K562 (cell line): ENCODE measurements at regions not wholly inside any gene's neighbourhood (a gene's known extent, or its start where the extent isn't known, plus 50 kb on each side); places are given as distances from the start of the nearest gene placed in this dataset.

Experiments used
- ATAC-seq: fragments of 200-7000 bp; cut with Tn5 transposase; 3 replicates; pipeline ENCODE4 v1.9.1; 2020; ENCODE audit warnings: moderate library complexity
- BruUV-seq: library from RNA; stranded (reverse); fragments of 400-500 nt; replicated peaks from 2 replicates; lab custom pipeline; 2021; lab: Mats Ljungman, UMichigan
- CTCF ChIA-PET: fragments of 300-600 bp; formaldehyde crosslinking; extraction: SDS; loops from one replicate; lab custom pipeline; 2021; ENCODE audit warnings: low intra/inter-chr PET ratio; lab: Yijun Ruan, JAX
- POLR2A ChIA-PET: fragments of 300-600, 350-650 bp; sonication (Branson Sonifier 250); formaldehyde crosslinking; extraction: SDS; loops from one replicate; lab custom pipeline; 2021; ENCODE audit warnings: antibody characterized with exemption, inconsistent platforms; lab: Yijun Ruan, JAX
- DNase-seq, 4 experiments: peaks; one replicate each; pipeline versions ENCODE4 v3.0.0 to v3.0.0-alpha.2; 2011 to 2018; ENCODE audit warnings: low spot score in 3 of 4, mixed read lengths in 3 of 4; ENCODE audit errors: extremely low read depth in 1 of 4
- FAIRE-seq: peaks from 2 replicates; lab custom pipeline; 2011; peaks lifted over from hg19 to GRCh38; lab: Jason Lieb, UNC
- H2AFZ ChIP-seq: 2 replicates; pipeline ENCODE4 v1.6.0; 2011; ENCODE audit warnings: low read depth, low read length, control low read depth, inconsistent platforms
- H3K27ac ChIP-seq: fragments of 200-600 bp; 3 replicates; pipeline ENCODE4 v1.8.0; 2011; ENCODE audit warnings: low read depth, mild to moderate bottlenecking, control low read depth, inconsistent platforms, low read length, moderate library complexity, mixed read lengths; ENCODE audit errors: extremely low read depth
- H3K27me3 ChIP-seq, 2 experiments: fragments of 300-600 bp in 1 of 2; 2 replicates in 1 of 2; 3 replicates in 1 of 2; pipeline versions ENCODE4 v1.6.0 to v1.8.0; 2011; ENCODE audit warnings: inconsistent platforms in 2 of 2, low read length in 2 of 2, mild to moderate bottlenecking in 1 of 2, mixed read lengths in 1 of 2, moderate library complexity in 1 of 2; ENCODE audit not compliant: control insufficient read depth in 2 of 2, insufficient read depth in 2 of 2
- H3K36me3 ChIP-seq: fragments of 300-600 bp; 3 replicates; pipeline ENCODE4 v1.8.0; 2011; ENCODE audit warnings: mild to moderate bottlenecking, low read length, inconsistent platforms; ENCODE audit not compliant: control insufficient read depth, insufficient read depth
- H3K4me1 ChIP-seq, 2 experiments: fragments of 200-600 bp in 1 of 2; replicated peaks in 1 of 2; 2 replicates in 1 of 2; 3 replicates in 1 of 2; pipeline versions ENCODE4 v1.5.1 to v1.8.0; 2011; ENCODE audit warnings: inconsistent platforms in 2 of 2, low read length in 2 of 2, mild to moderate bottlenecking in 1 of 2, mixed read lengths in 1 of 2, moderate library complexity in 1 of 2; ENCODE audit not compliant: control insufficient read depth in 2 of 2, insufficient read depth in 2 of 2
- H3K4me2 ChIP-seq: 2 replicates; pipeline ENCODE4 v1.6.1; 2011; ENCODE audit warnings: low read length, control low read depth, inconsistent platforms, mixed read lengths; ENCODE audit not compliant: insufficient read depth
- H3K4me3 ChIP-seq: fragments of 200-600 bp; sonication (generic), shearing (Covaris generic); 2 replicates; pipeline ENCODE4 v1.5.1; 2016; ENCODE audit warnings: control low read depth, inconsistent platforms
- H3K79me2 ChIP-seq: fragments of 200-600 bp; 3 replicates; pipeline ENCODE4 v1.8.0; 2011; ENCODE audit warnings: low read length, inconsistent platforms; ENCODE audit not compliant: control insufficient read depth, insufficient read depth
- H3K9ac ChIP-seq, 2 experiments: 2 replicates each; pipeline versions ENCODE4 v1.6.0 to v1.6.1; 2011; ENCODE audit warnings: low read depth in 2 of 2, low read length in 2 of 2, control low read depth in 1 of 2, inconsistent platforms in 1 of 2, mild to moderate bottlenecking in 1 of 2, mixed read lengths in 1 of 2; ENCODE audit not compliant: insufficient read depth in 1 of 2
- H3K9me1 ChIP-seq: one replicate; pipeline ENCODE4 v1.6.0; 2011; ENCODE audit warnings: inconsistent platforms, mild to moderate bottlenecking, low read length, moderate library complexity; ENCODE audit not compliant: control insufficient read depth, insufficient read depth
- H3K9me3 ChIP-seq: replicated peaks from 2 replicates; pipeline ENCODE4 v1.5.1; 2011; ENCODE audit warnings: low read depth, low read length, inconsistent platforms; ENCODE audit not compliant: control insufficient read depth, insufficient read depth
- H4K20me1 ChIP-seq: replicated peaks from 2 replicates; pipeline ENCODE4 v1.6.1; 2011; ENCODE audit warnings: low read length, inconsistent platforms, mixed read lengths; ENCODE audit not compliant: control insufficient read depth, insufficient read depth
- ARNT ChIP-seq, 2 experiments: fragments of 450-650 bp; IDR thresholded peaks; 2 replicates each; pipeline ENCODE4 v1.6.1; 2016; ENCODE audit warnings: mild to moderate bottlenecking in 1 of 2
- EP400 ChIP-seq: fragments of 450-650 bp; IDR thresholded peaks from 2 replicates; pipeline ENCODE4 v1.6.1; 2017; ENCODE audit warnings: antibody characterized with exemption, mild to moderate bottlenecking, moderate library complexity
- HDAC3 ChIP-seq: fragments of 450-650 bp; IDR thresholded peaks from 2 replicates; pipeline ENCODE4 v1.6.1; 2018; ENCODE audit warnings: borderline replicate concordance, mild to moderate bottlenecking, moderate library complexity; ENCODE audit not compliant: partially characterized antibody
- MYC ChIP-seq, 2 experiments: fragments of 250-450 bp in 1 of 2; sonication (Bioruptor Pico) in 1 of 2; IDR thresholded peaks; 2 replicates each; pipeline versions ENCODE4 v1.5.1 to v1.6.1; 2012 to 2021; ENCODE audit warnings: low read depth in 2 of 2, borderline replicate concordance in 1 of 2, improper control_type of control experiment in 1 of 2, low read length in 1 of 2, mild to moderate bottlenecking in 1 of 2, moderate library complexity in 1 of 2
- NFYB ChIP-seq: IDR thresholded peaks from 2 replicates; pipeline ENCODE4 v1.6.1; 2011; ENCODE audit warnings: mild to moderate bottlenecking, moderate library complexity; ENCODE audit not compliant: insufficient read length; ENCODE audit errors: extremely low read depth
- SOX6 ChIP-seq: fragments of 450-650 bp; IDR thresholded peaks from 2 replicates; pipeline ENCODE4 v1.6.1; 2014; ENCODE audit warnings: mild to moderate bottlenecking
- ZNF507 ChIP-seq: conservative IDR thresholded peaks from 2 replicates; pipeline ENCODE4 v1.6.1; 2017; ENCODE audit warnings: missing genetic modification characterization, missing compliant biosample characterization
- WGBS: fragments of 100-300 bp; shearing (Covaris generic); methylation state at CpG from one replicate; pipeline ENCODE4 v1.1.6; 2016; ENCODE audit warnings: low coverage, mixed read lengths; ENCODE audit not compliant: insufficient coverage; ENCODE audit errors: missing lambda C conversion rate; 5-methylcytosine and 5-hydroxymethylcytosine counted together
- in situ Hi-C: fragments of 300-500 bp; cut with MboI; formaldehyde crosslinking; loops from 4 replicates; pipeline ENCODE4 v1.15.0; 2018; ENCODE audit warnings: inconsistent platforms, mixed read lengths
- intact Hi-C: fragments of 100-400 bp; cut with micrococcal nuclease; formaldehyde crosslinking; loops from 2 replicates; pipeline ENCODE4 v1.14.2; 2022
- TF ChIP-seq, protein P1 (sequence below), 2 experiments: fragments of 450-650 bp in 1 of 2; sonication (generic) in 1 of 2; formaldehyde crosslinking in 1 of 2; IDR thresholded peaks in 1 of 2; conservative IDR thresholded peaks in 1 of 2; 2 replicates each; pipeline versions ENCODE4 v1.6.1 to v1.8.1; 2016 to 2023; ENCODE audit warnings: mild to moderate bottlenecking in 2 of 2, moderate library complexity in 2 of 2, inconsistent platforms in 1 of 2, missing genetic modification reagents in 1 of 2
- TF ChIP-seq, protein P2 (sequence below): fragments of 450-650 bp; formaldehyde crosslinking; IDR thresholded peaks from 2 replicates; pipeline ENCODE4 v1.4.0; 2022; ENCODE audit warnings: mild to moderate bottlenecking, moderate library complexity
- TF ChIP-seq, protein P3 (sequence below), 3 experiments: fragments of 200-800 bp in 1 of 3; sonication (Bioruptor generic) in 1 of 3; sonication (generic) in 1 of 3; formaldehyde crosslinking in 1 of 3; IDR thresholded peaks; 2 replicates each; pipeline versions ENCODE4 v1.6.1 to v1.8.0; 2016 to 2022; ENCODE audit warnings: mild to moderate bottlenecking in 2 of 3, missing compliant biosample characterization in 2 of 3, missing genetic modification characterization in 2 of 3, missing genetic modification reagents in 1 of 3

DNA sequence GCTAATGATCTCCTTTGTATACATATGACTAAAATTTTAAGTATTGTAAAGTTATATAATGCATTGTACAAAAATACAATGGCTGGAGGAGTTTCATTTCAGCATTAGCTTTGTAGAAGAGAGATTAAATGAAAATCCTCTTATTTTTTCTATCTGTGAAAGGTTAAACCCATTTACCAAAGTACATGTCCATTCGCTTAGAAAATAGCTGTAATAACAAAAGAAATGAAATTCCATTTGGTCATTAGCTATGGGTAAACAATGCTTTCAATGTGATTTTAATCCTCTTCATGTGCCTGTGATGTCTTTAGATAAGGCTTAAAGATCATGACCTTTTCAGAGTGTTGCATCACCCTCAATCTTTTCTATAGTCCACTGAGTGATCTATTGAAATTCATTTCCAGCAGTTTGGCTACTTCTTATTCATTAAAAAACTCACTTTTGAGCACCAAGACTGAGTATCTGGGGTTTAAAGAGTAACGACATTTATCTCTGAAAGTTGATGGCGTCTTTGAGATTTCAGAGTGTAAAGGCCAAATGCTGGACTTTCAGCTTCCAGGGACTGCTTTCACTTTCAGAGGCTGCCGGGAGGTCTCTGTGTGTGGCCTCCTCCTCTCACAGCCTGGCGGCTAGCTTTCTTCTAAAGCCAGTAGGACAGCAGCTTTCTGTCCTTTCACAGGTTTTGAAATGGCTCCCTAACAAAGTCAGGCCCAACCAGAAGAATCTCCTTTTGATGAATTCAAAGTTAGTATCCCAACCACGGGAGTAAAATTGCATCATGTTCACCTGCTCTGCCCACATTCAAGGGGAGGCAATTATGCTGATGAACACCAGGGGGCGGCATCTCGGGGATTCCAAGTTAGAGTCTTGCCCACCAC, 701.4 kb upstream of the COBL start:
- no peak overlapping the region for H2AFZ ChIP-seq
- no peak overlapping the region for H3K4me3 ChIP-seq
- in situ Hi-C loops: no loop called here
- H3K4me1 ChIP-seq: no peaks in the 10 kb centered on the region
- peak; percentile 70 for ATAC-seq
- no peaks in the 10 kb centered on the region for H4K20me1 ChIP-seq
- intact Hi-C loops: no loop called here
- peak; percentile 19 to 38 (median 30) for DNase-seq
- no peak overlapping the region for H3K27ac ChIP-seq
- H3K36me3 ChIP-seq: no peaks in the 10 kb centered on the region
- peak overlapping the region; percentile 25; the same call in 1 of the 2 replicates for H3K4me2 ChIP-seq
- under 1% methylated on average over 8 of the region's 8 CpGs for WGBS
- ChIA-PET CTCF (no interaction called here), POLR2A (no interaction called here)
- BruUV-seq: no TSS peak
- no peaks in the 10 kb centered on the region for H3K27me3 ChIP-seq
- no peaks in the 10 kb centered on the region for H3K79me2 ChIP-seq
- no peak for FAIRE-seq
- H3K9me1 ChIP-seq: no peaks in the 10 kb centered on the region
- H3K9ac ChIP-seq: no peak overlapping the region
- no peaks in the 10 kb centered on the region for H3K9me3 ChIP-seq
- TF ChIP-seq NFYB (no peak), SOX6 (peak; percentile 29; the same call in 1 of the 2 replicates), ZNF507 (tag) (no peak), HDAC3 (no peak), MYC (IDR thresholded peaks at IDR 0.05; ENCODE audit: low read depth, low read length) (peak; percentile 24; the same call in 1 of the 2 replicates), MYC (CRISPR knock-in tag; IDR thresholded peaks at IDR 0.05; ENCODE audit: borderline replicate concordance, low read depth) (no peak), ARNT (IDR thresholded peaks at IDR 0.05) (no peak), EP400 (0 out of 2 replicates have a peak, but pooled peaks have one; percentile 27)
- TF ChIP-seq, protein P1, sequence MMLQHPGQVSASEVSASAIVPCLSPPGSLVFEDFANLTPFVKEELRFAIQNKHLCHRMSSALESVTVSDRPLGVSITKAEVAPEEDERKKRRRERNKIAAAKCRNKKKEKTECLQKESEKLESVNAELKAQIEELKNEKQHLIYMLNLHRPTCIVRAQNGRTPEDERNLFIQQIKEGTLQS (IDR thresholded peaks at IDR 0.05): peak; percentile 69
- TF ChIP-seq, protein P1 (CRISPR knock-in tag; conservative IDR thresholded peaks at IDR 0.05): no peak
- TF ChIP-seq, protein P2, sequence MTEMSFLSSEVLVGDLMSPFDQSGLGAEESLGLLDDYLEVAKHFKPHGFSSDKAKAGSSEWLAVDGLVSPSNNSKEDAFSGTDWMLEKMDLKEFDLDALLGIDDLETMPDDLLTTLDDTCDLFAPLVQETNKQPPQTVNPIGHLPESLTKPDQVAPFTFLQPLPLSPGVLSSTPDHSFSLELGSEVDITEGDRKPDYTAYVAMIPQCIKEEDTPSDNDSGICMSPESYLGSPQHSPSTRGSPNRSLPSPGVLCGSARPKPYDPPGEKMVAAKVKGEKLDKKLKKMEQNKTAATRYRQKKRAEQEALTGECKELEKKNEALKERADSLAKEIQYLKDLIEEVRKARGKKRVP (CRISPR knock-in tag): peak; percentile 91
- TF ChIP-seq, protein P3, sequence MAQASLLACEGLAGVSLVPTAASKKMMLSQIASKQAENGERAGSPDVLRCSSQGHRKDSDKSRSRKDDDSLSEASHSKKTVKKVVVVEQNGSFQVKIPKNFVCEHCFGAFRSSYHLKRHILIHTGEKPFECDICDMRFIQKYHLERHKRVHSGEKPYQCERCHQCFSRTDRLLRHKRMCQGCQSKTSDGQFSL (CRISPR knock-in tag; IDR thresholded peaks at IDR 0.05): no peak
- TF ChIP-seq, protein P3 (tag; IDR thresholded peaks at IDR 0.05): no peak
